ENCODE measurements at regions not wholly inside any gene's neighbourhood (a gene's known extent, or its start where the extent isn't known, plus 50 kb on each side); places are given as distances from the start of the nearest gene placed in this dataset.

GRCh38 chr12:126488806-126489205 lies 1423.6 kb downstream of the AACS start:
- DNase-seq: no peak

DNA sequence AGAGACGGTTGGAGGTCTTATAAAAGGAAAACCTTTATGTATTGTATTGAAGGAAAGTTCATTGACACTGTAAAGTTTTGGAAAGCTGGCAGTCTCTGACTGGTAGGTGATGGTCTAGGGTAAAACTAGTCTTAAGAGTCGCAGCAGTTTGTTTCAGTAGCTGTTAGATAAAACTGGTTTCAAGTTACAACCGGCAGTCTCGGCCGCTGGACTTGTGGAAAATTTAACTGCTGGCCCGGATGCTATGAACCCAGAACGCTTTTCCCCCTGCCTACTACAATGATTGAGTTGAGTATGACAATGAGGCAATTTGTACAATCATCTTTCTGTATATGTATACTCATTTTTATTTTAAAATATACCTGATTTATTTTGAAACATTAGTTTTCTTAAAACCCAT lies 1426.9 kb downstream of the AACS start:
- no peak for DNase-seq

DNA sequence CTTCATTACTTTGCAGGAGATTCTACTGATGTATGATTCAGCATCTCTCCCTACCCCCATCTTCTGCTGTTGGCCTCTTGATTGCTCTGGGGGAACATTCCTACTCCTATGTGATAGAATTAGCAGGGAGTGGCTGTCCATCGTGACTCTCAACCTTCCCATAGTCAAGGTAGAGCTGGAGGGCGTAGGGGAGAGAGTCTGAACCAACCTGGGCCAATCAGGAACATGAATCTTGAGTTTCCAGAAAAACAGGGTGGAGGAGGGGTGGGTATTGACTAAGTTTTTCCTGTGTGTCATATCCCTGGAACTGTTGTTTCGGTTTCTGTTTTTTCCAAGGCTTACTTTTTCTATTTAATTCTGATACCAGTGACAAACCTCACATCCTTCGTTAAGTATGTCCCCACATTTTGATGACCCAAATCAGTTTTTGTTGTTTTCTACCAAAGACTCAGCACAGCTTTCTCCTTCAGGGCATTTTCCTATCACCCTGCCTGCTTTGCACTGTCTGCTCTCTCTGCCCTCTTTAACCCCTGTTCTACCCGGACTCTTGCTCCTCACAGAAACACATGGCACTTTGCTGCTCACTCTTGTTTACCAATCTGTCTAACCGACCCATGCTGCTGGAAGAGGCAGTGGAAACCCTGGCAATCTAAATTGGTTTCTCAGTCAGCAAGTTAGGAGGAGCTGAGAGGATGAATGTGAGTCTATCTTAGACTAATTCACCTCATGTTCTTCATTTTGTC lies 1428.3 kb downstream of the AACS start:
- DNase-seq: no peak

GRCh38 chr12:126496201-126496600 lies 1431.0 kb downstream of the AACS start:
- DNase-seq: no peak

GRCh38 chr12:126506426-126507182 lies 1441.4 kb downstream of the AACS start:
- no peak for DNase-seq

DNA sequence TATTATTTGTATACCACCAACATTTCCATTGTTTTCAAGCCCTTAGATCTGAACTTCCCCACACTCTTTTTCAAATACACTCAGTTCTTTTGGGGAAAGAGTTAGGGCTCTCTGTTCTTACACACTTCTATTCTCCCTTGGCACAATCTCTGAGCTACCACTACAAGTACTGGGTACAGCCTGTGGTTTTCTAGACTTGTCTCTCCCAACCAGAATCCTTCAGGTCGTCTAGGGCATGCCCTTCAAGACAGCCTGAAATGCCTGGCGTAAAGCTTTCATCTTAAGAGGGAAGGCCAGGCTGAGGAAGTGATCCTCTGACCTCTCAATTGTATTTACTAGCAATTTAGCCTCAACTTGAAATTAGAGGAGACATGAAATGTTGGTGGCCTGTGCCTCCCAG lies 1442.0 kb downstream of the AACS start:
- DNase-seq: no peak

DNA sequence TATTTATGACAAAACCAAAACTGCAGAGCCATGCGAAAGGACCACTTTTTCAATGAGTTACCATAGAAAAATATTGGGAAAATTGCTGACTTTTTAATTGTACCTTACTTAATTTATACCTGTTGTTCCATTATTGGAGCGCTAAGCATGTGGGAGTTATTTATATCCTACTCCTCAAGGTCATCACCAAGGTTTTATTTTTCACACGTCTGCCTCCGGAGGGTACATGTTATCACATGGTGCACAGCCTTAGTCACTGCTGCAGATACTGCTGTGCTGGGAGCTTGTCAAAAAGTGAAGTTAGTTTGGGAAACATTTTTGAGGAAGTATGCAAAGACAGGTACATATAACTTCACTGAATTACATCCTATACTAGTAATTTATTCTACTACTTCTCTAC lies 1444.3 kb downstream of the AACS start:
- DNase-seq: no peak

DNA sequence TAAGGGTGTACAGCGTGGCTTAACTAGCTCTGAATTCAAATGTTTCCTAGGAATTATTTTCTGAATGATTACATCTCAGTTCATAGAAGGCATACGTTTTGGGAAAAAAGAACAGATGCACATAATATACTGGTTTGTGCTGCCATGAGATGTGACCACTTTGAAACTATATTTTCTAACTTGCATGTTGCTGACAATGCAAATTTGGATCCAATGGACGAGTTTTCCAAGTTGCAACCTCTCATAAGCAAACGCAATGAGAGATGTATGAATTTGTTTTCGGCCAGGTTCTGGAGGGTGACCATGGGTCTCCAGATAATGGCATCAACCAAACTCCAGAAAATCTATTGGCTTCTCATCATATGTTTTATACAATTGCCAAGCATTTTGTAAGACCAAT lies 1445.4 kb downstream of the AACS start:
- DNase-seq: no peak

- no peak for DNase-seq
These were observed 1448.0 kb downstream of the AACS start for GRCh38 chr12:126512916-126513913.

- no peak for DNase-seq
These were observed 1453.5 kb downstream of the AACS start for GRCh38 chr12:126518596-126519200.

DNA sequence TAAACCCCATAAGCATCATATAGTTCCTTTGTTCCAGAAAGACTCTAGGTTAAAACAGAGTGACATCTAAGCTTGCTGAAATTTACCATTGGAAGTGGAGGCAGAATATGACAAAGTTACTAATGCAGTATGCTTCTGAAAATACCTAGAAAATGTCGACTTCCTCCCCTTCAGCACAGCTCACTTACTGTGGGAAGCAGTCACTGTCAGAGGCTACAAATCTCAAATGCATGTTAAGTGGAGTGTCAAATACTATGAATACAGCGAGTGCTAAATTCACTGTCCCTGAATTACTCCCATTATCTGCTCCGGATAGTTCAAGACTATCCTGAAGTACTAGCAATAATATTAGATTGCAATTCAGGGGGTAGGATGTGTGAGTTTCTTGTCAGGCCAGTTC lies 1454.6 kb downstream of the AACS start:
- DNase-seq: no peak

DNA sequence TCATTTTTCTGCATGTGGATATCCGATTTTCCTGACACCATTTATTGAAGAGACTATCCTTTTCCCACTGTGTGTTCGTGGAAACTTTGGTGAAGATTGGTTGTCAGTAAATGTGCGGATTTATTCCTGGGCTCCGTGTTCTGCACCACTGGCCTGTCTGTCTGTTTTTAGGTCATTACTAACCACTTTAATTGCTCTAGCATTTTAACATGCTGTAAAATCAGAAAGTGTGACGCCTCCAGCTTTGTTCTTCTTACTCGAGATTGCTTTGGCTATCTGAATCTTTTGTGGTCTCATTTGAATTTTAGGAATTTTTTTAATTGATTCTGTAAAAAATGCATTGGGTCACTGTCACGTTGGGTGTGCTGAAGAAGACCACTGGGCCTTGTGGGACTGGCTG lies 1458.7 kb downstream of the AACS start:
- no peak for DNase-seq

GRCh38 chr12:126534495-126534894 lies 1469.3 kb downstream of the AACS start:
- no peak for DNase-seq

DNA sequence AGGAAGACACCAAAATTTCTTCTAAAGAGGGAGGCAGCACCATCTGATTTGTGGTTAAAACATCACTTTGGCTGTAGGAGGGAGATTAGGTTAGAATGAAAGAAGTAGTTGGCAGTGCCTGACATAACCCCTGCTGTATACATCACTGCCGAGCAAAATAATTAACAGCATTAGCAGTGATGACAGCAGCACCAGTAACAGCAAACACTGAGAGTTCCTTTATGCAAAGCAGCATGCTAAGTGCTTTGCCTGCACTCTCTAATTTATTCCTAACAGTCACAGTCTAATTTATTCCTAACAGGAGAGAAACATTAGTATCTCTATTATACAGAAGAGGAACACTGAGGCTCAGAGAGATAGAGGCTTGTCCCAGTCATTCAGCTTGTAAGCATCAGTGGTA lies 1469.7 kb downstream of the AACS start:
- DNase-seq: no peak

DNA sequence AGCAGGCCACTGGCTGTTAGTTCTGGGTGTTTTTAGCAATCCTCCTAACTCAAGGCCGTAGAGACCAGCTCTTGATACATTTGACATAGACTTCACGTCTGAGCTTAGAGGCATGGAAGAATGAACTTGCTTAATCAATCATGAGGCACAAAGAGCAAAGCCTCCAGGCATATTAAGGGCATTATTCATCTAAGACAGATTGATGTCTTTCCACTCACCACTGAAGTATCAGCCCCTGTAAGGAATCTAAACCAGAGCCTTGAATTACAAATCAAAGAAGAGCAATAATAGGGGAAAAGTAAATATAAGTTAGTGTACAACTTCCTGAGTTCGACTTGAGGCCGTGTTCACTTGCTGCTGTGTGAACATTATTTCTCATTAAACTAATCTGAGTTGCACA lies 1470.7 kb downstream of the AACS start:
- no peak for DNase-seq

GRCh38 chr12:126537961-126538530 lies 1472.8 kb downstream of the AACS start:
- no peak for DNase-seq

- DNase-seq: no peak
These were observed 1473.7 kb downstream of the AACS start for GRCh38 chr12:126538888-126539287.

- no peak for DNase-seq
These were observed 1480.2 kb downstream of the AACS start for GRCh38 chr12:126545411-126545810.

DNA sequence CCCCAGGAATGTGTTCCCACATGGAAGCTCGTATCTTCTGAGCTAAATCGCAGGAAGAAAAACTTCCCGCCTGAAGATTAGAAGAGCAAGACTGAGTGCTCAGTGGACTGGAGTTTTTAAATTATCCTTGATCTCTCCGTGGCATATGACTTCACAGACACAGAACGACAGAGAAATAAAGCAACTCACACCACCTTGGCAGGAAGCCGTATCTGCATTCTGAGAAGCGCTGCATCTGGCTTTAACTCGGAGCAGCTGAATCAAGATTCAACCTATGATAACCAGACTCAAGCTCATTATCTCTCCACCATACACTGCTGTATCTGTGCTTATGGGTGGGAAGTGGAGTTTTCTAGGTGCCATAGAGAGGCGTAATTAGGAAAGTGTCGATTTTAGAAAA lies 1482.7 kb downstream of the AACS start:
- DNase-seq: no peak

- no peak for DNase-seq
These were observed 1486.6 kb downstream of the AACS start for GRCh38 chr12:126551869-126552268.

DNA sequence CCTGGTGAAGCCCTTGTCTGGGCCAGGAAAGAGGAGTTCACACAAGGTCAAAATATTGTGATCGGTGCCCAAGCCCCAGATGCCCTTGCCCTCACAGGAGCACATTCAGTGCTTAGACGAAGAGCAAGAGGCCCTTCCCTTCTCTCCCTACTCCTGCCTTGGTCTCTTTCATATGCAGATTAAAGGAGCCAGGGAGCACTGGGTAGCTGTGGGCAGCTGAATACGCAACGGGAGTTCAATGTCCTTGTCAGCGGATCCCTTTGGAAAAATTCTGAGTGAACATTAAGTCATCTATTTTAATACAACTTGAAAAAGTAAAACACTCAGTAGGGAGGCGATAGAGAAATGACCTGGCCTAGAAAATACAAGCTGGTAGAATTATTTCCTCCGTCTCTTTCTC lies 1489.4 kb downstream of the AACS start:
- no peak for DNase-seq

DNA sequence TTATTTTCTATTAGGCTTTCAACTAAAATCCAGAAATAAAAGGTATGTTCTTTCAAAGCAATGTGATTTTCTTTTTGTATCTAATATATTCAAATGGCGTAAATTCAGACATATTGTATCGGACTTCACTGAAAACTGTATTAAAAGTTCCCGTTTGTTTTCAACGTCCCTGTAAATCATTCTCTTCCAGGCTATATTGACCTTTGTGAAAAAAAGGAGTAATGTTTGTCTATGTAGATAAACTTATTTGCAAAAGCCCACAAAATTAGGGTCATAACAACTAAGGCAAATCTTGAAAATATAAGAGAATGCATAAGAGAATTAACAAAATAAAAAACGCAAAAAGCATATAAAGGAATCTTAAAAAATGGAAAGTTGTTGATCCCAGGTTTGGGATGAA lies 1492.4 kb downstream of the AACS start:
- DNase-seq: no peak

GRCh38 chr12:126558219-126558618 lies 1493.0 kb downstream of the AACS start:
- DNase-seq: no peak
